Esophagus squamous epithelium (tissue), 5 donors: ENCODE measurements at regions not wholly inside any gene's neighbourhood (a gene's known extent, or its start where the extent isn't known, plus 50 kb on each side); places are given as distances from the start of the nearest gene placed in this dataset.

Source experiments
- DNase-seq: peaks from one replicate; lab custom pipeline; 2025; lab: John Stamatoyannopoulos, UW
- H3K27ac ChIP-seq, 4 donors: fragments of 200-600 bp; sonication (generic); one replicate each; pipeline ENCODE4 v1.5.1; 2016 to 2019; ENCODE audit warnings: mild to moderate bottlenecking in 1 of 4
- H3K27me3 ChIP-seq, 4 donors: fragments of 200-600 bp; sonication (generic); 1 replicate in 3 of 4; 2 replicates in 1 of 4; pipeline versions ENCODE4 v1.5.1 to v1.6.0; 2017 to 2021; ENCODE audit warnings: antibody characterized with exemption in 1 of 4
- H3K36me3 ChIP-seq, 3 donors: fragments of 200-600 bp; sonication (generic); one replicate each; pipeline ENCODE4 v1.5.1; 2016 to 2019
- H3K4me1 ChIP-seq, 3 donors: fragments of 200-600 bp; sonication (generic); one replicate each; pipeline ENCODE4 v1.5.1; 2017 to 2019
- H3K4me3 ChIP-seq, 4 donors: fragments of 200-600 bp; sonication (generic); 1 replicate in 3 of 4; 2 replicates in 1 of 4; pipeline ENCODE4 v1.5.1; 2016 to 2019; ENCODE audit warnings: mild to moderate bottlenecking in 2 of 4, moderate library complexity in 1 of 4
- H3K9me3 ChIP-seq, 3 donors: fragments of 200-600 bp; sonication (generic); one replicate each; pipeline ENCODE4 v1.5.1; 2016 to 2019
- POLR2A ChIP-seq, 4 donors: fragments of 450-650 bp; IDR thresholded peaks; one replicate each; pipeline ENCODE4 v1.6.1; 2017; ENCODE audit warnings: antibody characterized with exemption in 4 of 4, mild to moderate bottlenecking in 4 of 4, moderate library complexity in 3 of 4
- WGBS, 2 donors: methylation state at CpG; one replicate each; pipeline ENCODE4 v1.1.5; 2018; 5-methylcytosine and 5-hydroxymethylcytosine counted together
- intact Hi-C: fragments of 100-400 bp; cut with DNase I; formaldehyde crosslinking; loops from one replicate; pipeline ENCODE4 v1.15.0; 2022
- TF ChIP-seq, protein P1 (sequence below), 6 experiments: fragments of 450-650 bp in 4 of 6; fragments of 200-600 bp in 2 of 6; sonication (generic) in 2 of 6; IDR thresholded peaks; one replicate each; pipeline ENCODE4 v1.5.1; 2016 to 2019; ENCODE audit warnings: antibody characterized with exemption in 6 of 6, mild to moderate bottlenecking in 4 of 6, moderate library complexity in 4 of 6
- donor health status: DM: yes; HTN: yes; CAD: no.

DNA sequence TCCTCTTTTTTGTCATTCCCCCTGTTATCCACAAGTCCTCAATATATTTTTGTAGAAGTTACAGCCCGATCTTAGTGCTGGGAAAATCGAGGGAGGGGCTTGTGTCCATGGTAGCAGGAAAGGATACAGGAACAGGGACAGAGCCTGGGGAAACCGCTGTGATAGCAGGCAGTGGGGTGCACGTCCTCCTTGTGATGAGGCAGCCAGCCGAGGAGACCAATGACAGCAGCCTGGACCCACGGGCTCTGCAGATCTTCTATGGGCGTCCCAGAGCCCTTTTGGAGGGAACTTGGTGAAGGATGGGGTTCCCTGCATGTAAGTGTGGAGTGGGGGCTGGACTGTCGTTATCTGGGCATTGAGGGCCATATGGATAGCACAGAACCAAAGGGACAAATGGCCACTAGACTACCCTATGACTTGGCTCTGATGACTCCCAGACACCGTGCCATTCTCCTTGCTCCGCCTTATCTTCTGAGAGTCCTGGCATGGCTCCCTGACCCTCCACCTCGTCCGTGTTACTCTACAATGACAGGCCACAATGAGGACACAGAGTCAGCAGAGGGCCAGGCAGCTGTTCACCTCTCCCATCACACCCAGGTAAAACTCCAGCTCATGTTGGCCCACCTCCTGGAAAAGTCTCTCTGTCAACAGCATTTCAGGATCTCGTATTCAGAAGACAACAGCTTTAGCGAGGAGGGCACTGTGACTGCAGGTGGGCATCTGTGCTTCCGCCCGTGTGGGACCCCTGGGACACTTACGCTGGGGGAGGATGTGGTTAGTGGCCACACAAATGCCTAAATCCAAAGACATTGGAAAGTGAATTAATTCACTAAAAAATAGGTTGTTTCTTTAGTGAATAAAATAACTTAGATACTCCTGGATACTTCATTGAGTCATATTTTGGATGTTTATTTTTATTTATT is 100.1 kb downstream of the VAPA start:
- Histone ChIP-seq H3K4me3 (no peak overlapping the region), H3K36me3 (no peaks in the 10 kb centered on the region), H3K27me3 (no peaks in the 10 kb centered on the region), H3K27ac (no peak overlapping the region), H3K9me3 (no peaks in the 10 kb centered on the region), H3K4me1 (peaks cover 4 to 43% (median 29%) of the 10 kb centered on the region in 3 donors)
- no peak for DNase-seq
- 90 to 92% methylated on average over 11 to 13 of the region's 17 CpGs for WGBS, 2 donors
- intact Hi-C loops: no loop called here
- TF ChIP-seq POLR2A (IDR thresholded peaks at IDR 0.05): no peak
- TF ChIP-seq, protein P1, sequence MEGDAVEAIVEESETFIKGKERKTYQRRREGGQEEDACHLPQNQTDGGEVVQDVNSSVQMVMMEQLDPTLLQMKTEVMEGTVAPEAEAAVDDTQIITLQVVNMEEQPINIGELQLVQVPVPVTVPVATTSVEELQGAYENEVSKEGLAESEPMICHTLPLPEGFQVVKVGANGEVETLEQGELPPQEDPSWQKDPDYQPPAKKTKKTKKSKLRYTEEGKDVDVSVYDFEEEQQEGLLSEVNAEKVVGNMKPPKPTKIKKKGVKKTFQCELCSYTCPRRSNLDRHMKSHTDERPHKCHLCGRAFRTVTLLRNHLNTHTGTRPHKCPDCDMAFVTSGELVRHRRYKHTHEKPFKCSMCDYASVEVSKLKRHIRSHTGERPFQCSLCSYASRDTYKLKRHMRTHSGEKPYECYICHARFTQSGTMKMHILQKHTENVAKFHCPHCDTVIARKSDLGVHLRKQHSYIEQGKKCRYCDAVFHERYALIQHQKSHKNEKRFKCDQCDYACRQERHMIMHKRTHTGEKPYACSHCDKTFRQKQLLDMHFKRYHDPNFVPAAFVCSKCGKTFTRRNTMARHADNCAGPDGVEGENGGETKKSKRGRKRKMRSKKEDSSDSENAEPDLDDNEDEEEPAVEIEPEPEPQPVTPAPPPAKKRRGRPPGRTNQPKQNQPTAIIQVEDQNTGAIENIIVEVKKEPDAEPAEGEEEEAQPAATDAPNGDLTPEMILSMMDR (IDR thresholded peaks at IDR 0.05): no peak

DNA sequence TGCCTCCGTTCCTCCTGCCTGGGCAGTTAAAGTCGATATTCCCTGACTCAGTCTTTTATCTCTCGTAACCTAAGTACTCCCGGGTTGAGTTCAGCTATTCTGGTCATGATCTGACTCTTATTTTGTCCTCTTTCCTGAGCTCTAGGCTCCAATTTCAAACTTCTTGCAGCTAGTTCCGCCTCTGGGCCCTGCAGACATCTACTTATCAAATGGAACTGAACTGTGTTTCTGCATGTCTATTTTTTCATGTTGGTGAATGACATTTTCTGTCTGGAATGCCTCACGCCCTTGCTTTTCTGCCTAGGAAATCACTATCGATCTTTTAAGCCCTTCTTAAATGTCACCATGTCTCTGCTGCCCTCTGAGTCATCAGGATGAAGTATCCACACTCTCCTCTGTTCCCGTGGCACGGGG is 101.5 kb downstream of the VAPA start:
- DNase-seq: no peak
- WGBS, 2 donors: 36 to 50% methylated on average over 9 of the region's 9 CpGs
- Histone ChIP-seq H3K27ac (peak overlapping the region; percentile 0 to 58 (median 52)), H3K27me3 (no peaks in the 10 kb centered on the region), H3K4me3 (no peak overlapping the region), H3K36me3 (no peaks in the 10 kb centered on the region), H3K4me1 (peaks cover 0 to 35% (median 25%) of the 10 kb centered on the region in 3 donors), H3K9me3 (no peaks in the 10 kb centered on the region)
- intact Hi-C loops: no loop called here
- no peak for TF ChIP-seq POLR2A (IDR thresholded peaks at IDR 0.05)
- TF ChIP-seq, protein P1 (IDR thresholded peaks at IDR 0.05): no peak

GRCh38 chr18:10015941-10016819 is 102.4 kb downstream of the VAPA start:
- intact Hi-C loops: no loop called here
- Histone ChIP-seq H3K27ac (peak overlapping the region in 3 of 4 donors; percentile 45 to 58 (median 58)), H3K36me3 (no peaks in the 10 kb centered on the region), H3K4me3 (no peak overlapping the region), H3K4me1 (peaks cover 0 to 26% (median 19%) of the 10 kb centered on the region in 3 donors), H3K9me3 (no peaks in the 10 kb centered on the region), H3K27me3 (no peaks in the 10 kb centered on the region)
- DNase-seq: no peak
- TF ChIP-seq, protein P1 (IDR thresholded peaks at IDR 0.05): peak in 3 of 6 experiments; percentile 10 to 31 (median 26)
- TF ChIP-seq POLR2A (IDR thresholded peaks at IDR 0.05): no peak
- WGBS, 2 donors: 8 to 33% methylated on average over 4 to 7 of the region's 7 CpGs

GRCh38 chr18:10017043-10017442 is 103.2 kb downstream of the VAPA start:
- H3K36me3 ChIP-seq: no peaks in the 10 kb centered on the region
- H3K27ac ChIP-seq: no peak overlapping the region
- 83 to 92% methylated on average over 2 of the region's 2 CpGs for WGBS, 2 donors
- TF ChIP-seq, protein P1 (IDR thresholded peaks at IDR 0.05): no peak
- TF ChIP-seq POLR2A (IDR thresholded peaks at IDR 0.05): no peak
- no peaks in the 10 kb centered on the region for H3K9me3 ChIP-seq
- intact Hi-C loops: no loop called here
- DNase-seq: no peak
- peaks cover 0 to 21% (median 15%) of the 10 kb centered on the region in 3 donors for H3K4me1 ChIP-seq
- no peak overlapping the region for H3K4me3 ChIP-seq
- no peaks in the 10 kb centered on the region for H3K27me3 ChIP-seq
